Neural crest cell (in vitro differentiated cells): ENCODE measurements at regions not wholly inside any gene's neighbourhood (a gene's known extent, or its start where the extent isn't known, plus 50 kb on each side); places are given as distances from the start of the nearest gene placed in this dataset.

ENCODE experiments used
- DNase-seq: peaks from one replicate; pipeline ENCODE4 v3.0.0; 2021; ENCODE audit warnings: low read depth, mixed read lengths, low spot score
- H3K27ac Mint-ChIP-seq: one replicate; pipeline ENCODE4 v1.8.0; 2021; ENCODE audit warnings: mild to moderate bottlenecking, mixed read lengths; ENCODE audit not compliant: unreplicated experiment
- H3K27me3 Mint-ChIP-seq: 2 replicates; pipeline ENCODE4 v1.8.0; 2021; ENCODE audit warnings: low read depth, mild to moderate bottlenecking, mixed read lengths
- H3K36me3 Mint-ChIP-seq: 2 replicates; pipeline ENCODE4 v1.8.0; 2021; ENCODE audit warnings: low read depth, mild to moderate bottlenecking, mixed read lengths
- H3K4me1 Mint-ChIP-seq: 2 replicates; pipeline ENCODE4 v1.8.0; 2021; ENCODE audit warnings: mixed read lengths
- H3K4me3 Mint-ChIP-seq: one replicate; pipeline ENCODE4 v1.8.0; 2021; ENCODE audit warnings: mild to moderate bottlenecking, mixed read lengths
- H3K9me3 Mint-ChIP-seq: 2 replicates; pipeline ENCODE4 v1.8.0; 2021; ENCODE audit warnings: mixed read lengths
- CTCF ChIP-seq: fragments of 200-600 bp; sonication (generic); conservative IDR thresholded peaks from 2 replicates; pipeline ENCODE4 v1.5.0; 2021; ENCODE audit warnings: antibody characterized with exemption, mild to moderate bottlenecking

GRCh38 chr2:172345956-172346555 lies 81.3 kb upstream of the ITGA6 start:
- Mint-ChIP-seq H3K4me1 (peaks cover 13% of the 10 kb centered on the region), H3K36me3 (peaks cover 12% of the 10 kb centered on the region)
- no peak for TF ChIP-seq CTCF

GRCh38 chr2:172348555-172349288 lies 78.7 kb upstream of the ITGA6 start:
- H3K4me1 Mint-ChIP-seq: peaks cover 8% of the 10 kb centered on the region
- no peak for TF ChIP-seq CTCF
- peaks cover 9% of the 10 kb centered on the region for H3K9me3 Mint-ChIP-seq
- H3K27ac Mint-ChIP-seq: no peak overlapping the region
- DNase-seq: no peak
- no peaks in the 10 kb centered on the region for H3K27me3 Mint-ChIP-seq
- H3K4me3 Mint-ChIP-seq: no peak overlapping the region
- H3K36me3 Mint-ChIP-seq: peaks cover 8% of the 10 kb centered on the region

More at GRCh38 chr2:172345956-172346555, 81.3 kb upstream of the ITGA6 start:
- Mint-ChIP-seq H3K27ac (no peak overlapping the region), H3K9me3 (peaks cover 10% of the 10 kb centered on the region), H3K27me3 (no peaks in the 10 kb centered on the region), H3K4me3 (no peak overlapping the region)
- no peak for DNase-seq

DNA sequence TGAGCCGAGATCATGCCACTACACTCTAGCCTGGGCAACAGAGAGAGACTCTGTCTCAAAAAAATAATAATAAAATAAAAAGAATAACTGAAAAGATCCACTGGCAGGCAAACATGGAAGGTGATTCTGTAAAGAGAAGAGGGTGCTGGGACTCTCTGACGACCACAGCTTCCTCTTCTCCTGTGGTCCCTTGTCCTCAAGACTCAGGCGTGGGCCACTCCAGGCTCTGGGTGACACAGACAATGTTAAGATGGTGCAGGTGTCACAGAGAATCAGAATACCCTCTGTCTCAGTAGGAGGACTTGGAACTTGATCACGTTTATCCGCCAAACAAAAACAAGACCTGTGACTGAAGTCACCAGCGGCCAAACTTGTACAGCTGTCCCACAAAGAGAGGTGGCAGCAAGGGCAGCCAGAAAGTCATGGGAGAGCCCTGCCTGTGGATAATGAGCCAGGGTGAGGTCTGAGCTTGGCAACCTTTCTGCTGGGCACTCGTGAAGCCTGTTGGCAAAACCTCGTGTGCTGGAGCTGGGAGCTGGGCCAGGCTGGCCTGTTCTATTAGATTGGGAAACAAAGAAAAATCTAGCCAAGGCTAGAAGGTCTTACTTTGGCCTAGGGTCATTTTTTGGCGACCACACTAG lies 76.4 kb upstream of the ITGA6 start:
- Mint-ChIP-seq H3K27me3 (no peaks in the 10 kb centered on the region), H3K36me3 (no peaks in the 10 kb centered on the region), H3K9me3 (peaks cover 3% of the 10 kb centered on the region), H3K4me1 (peaks cover 8% of the 10 kb centered on the region), H3K27ac (peak overlapping the region; percentile 73), H3K4me3 (no peak overlapping the region)
- DNase-seq: no peak
- TF ChIP-seq CTCF: no peak

- H3K4me1 Mint-ChIP-seq: peaks cover 8% of the 10 kb centered on the region
- H3K4me3 Mint-ChIP-seq: no peak overlapping the region
- no peaks in the 10 kb centered on the region for H3K36me3 Mint-ChIP-seq
- no peak overlapping the region for H3K27ac Mint-ChIP-seq
- H3K9me3 Mint-ChIP-seq: peaks cover 3% of the 10 kb centered on the region
- no peak for DNase-seq
- no peaks in the 10 kb centered on the region for H3K27me3 Mint-ChIP-seq
- TF ChIP-seq CTCF: no peak
These were observed 75.8 kb upstream of the ITGA6 start for GRCh38 chr2:172351586-172351985.

GRCh38 chr2:172354347-172354746 lies 73.0 kb upstream of the ITGA6 start:
- no peak overlapping the region for H3K4me3 Mint-ChIP-seq
- no peaks in the 10 kb centered on the region for H3K27me3 Mint-ChIP-seq
- peaks cover 14% of the 10 kb centered on the region for H3K4me1 Mint-ChIP-seq
- H3K9me3 Mint-ChIP-seq: no peaks in the 10 kb centered on the region
- no peaks in the 10 kb centered on the region for H3K36me3 Mint-ChIP-seq
- DNase-seq: no peak
- TF ChIP-seq CTCF: no peak
- no peak overlapping the region for H3K27ac Mint-ChIP-seq
